ENCODE measurements at regions not wholly inside any gene's neighbourhood (a gene's known extent, or its start where the extent isn't known, plus 50 kb on each side); places are given as distances from the start of the nearest gene placed in this dataset.

- H3K4me3 Mint-ChIP-seq: no peak overlapping the region
- H3K27me3 Mint-ChIP-seq (ENCODE audit: low read depth): peaks cover 16% of the 10 kb centered on the region
- H3K36me3 Mint-ChIP-seq (ENCODE audit: low read depth): no peaks in the 10 kb centered on the region
- TF ChIP-seq CTCF (IDR thresholded peaks at IDR 0.05; ENCODE audit: unreplicated experiment in 3 of 3): no peak
- H3K4me1 Mint-ChIP-seq: peaks cover 4% of the 10 kb centered on the region
- H3K27ac Mint-ChIP-seq: no peak overlapping the region
- H3K9me3 Mint-ChIP-seq: no peaks in the 10 kb centered on the region
Observed at GRCh38 chr15:68871507-68871906, 50.8 kb upstream of the ANP32A start.

GRCh38 chr15:68874788-68875187 lies 54.1 kb upstream of the ANP32A start:
- Mint-ChIP-seq H3K4me1 (peaks cover 4% of the 10 kb centered on the region), H3K4me3 (peak overlapping the region; percentile 31 to 79 (median 62)), H3K27me3 (ENCODE audit: low read depth) (peaks cover 7% of the 10 kb centered on the region), H3K27ac (no peak overlapping the region), H3K9me3 (no peaks in the 10 kb centered on the region), H3K36me3 (ENCODE audit: low read depth) (no peaks in the 10 kb centered on the region)
- no peak for TF ChIP-seq CTCF (IDR thresholded peaks at IDR 0.05; ENCODE audit: unreplicated experiment in 3 of 3)

GRCh38 chr15:68875377-68876116 lies 54.8 kb upstream of the SPESP1 start:
- Mint-ChIP-seq H3K36me3 (ENCODE audit: low read depth) (no peaks in the 10 kb centered on the region), H3K4me3 (peak overlapping the region; percentile 79 to 88 (median 82)), H3K4me1 (peaks cover 4% of the 10 kb centered on the region), H3K9me3 (no peaks in the 10 kb centered on the region), H3K27me3 (ENCODE audit: low read depth) (peaks cover 7% of the 10 kb centered on the region), H3K27ac (peak overlapping the region in 1 of 3 experiments; percentile 11)
- peak; percentile 77 to 85 (median 79) for TF ChIP-seq CTCF (IDR thresholded peaks at IDR 0.05; ENCODE audit: unreplicated experiment in 3 of 3)

GRCh38 chr15:68877626-68878025 lies 52.7 kb upstream of the SPESP1 start:
- no peak overlapping the region for H3K4me3 Mint-ChIP-seq
- TF ChIP-seq CTCF (IDR thresholded peaks at IDR 0.05; ENCODE audit: unreplicated experiment in 3 of 3): no peak
- no peak overlapping the region for H3K27ac Mint-ChIP-seq
- H3K27me3 Mint-ChIP-seq (ENCODE audit: low read depth): peaks cover 7% of the 10 kb centered on the region
- H3K9me3 Mint-ChIP-seq: no peaks in the 10 kb centered on the region
- H3K36me3 Mint-ChIP-seq (ENCODE audit: low read depth): no peaks in the 10 kb centered on the region
- peaks cover 4% of the 10 kb centered on the region for H3K4me1 Mint-ChIP-seq

GRCh38 chr15:68880382-68880781 lies 49.9 kb upstream of the SPESP1 start:
- Mint-ChIP-seq H3K9me3 (no peaks in the 10 kb centered on the region), H3K4me1 (peaks cover 12% of the 10 kb centered on the region), H3K4me3 (no peak overlapping the region), H3K27me3 (ENCODE audit: low read depth) (no peaks in the 10 kb centered on the region), H3K36me3 (ENCODE audit: low read depth) (no peaks in the 10 kb centered on the region), H3K27ac (no peak overlapping the region)
- no peak for TF ChIP-seq CTCF (IDR thresholded peaks at IDR 0.05; ENCODE audit: unreplicated experiment in 3 of 3)

Measured in nephron (organoid).